T-helper 1 cell treated with Interleukin-12 subunit alpha and Interleukin-12 subunit beta and Interleukin-4 antibody, amounts not matched to agents 30 ng/mL and 1 ng/mL, for 36 hours (primary cell): ENCODE measurements at regions not wholly inside any gene's neighbourhood (a gene's known extent, or its start where the extent isn't known, plus 50 kb on each side); places are given as distances from the start of the nearest gene placed in this dataset.

Source experiments
- intact Hi-C: fragments of 100-400 bp; cut with micrococcal nuclease; formaldehyde crosslinking; loops from one replicate; pipeline ENCODE4 v1.15.1; 2024

GRCh38 chr21:18460979-18461378, 57.4 kb upstream of the TMPRSS15 start:
- intact Hi-C loops, result no loop called here

DNA sequence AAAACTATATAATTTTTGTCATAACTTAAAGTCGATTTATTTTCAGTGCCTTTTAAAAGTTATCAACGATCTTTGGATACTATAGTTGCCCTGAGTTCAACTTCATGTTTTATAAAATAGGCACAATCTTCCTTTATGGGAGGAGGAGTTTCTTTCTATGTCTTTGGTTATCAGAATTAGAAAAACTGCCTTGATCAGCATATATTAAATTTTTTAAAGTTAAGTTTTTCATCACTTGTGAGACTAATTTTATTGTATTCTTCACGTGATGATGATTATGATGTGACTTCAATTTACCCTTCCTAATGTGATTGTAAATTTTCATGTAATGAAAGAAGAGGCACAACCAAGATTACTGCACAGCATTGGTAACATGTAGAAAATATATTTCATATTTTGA, 58.2 kb upstream of the TMPRSS15 start:
- intact Hi-C loops, result no loop called here

DNA sequence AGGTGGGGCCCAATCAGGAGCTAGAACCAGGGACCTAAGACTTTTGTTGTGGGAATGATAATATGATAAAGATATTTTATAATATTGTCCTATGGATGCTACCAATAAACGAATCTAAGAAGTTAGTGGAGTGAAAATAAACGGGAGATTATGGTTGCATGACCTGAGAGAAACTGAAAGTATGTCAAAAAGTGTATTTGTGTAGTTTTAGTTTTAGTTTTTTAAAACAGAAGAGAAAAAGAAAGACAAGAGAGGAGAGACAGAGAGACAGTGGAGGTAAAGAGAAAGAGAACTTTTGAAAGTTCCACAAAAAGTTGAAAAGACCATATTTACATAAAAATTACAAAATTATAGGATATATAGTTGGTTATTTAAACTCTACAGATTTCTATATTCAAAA, 64.1 kb upstream of the TMPRSS15 start:
- intact Hi-C loops, result no loop called here

GRCh38 chr21:18468790-18469189, 65.2 kb upstream of the TMPRSS15 start:
- intact Hi-C loops, result no loop called here

- intact Hi-C loops, result no loop called here
Observed at GRCh38 chr21:18476639-18477038, 73.1 kb upstream of the TMPRSS15 start.

GRCh38 chr21:18477043-18477442, 73.5 kb upstream of the TMPRSS15 start:
- intact Hi-C loops, result no loop called here

DNA sequence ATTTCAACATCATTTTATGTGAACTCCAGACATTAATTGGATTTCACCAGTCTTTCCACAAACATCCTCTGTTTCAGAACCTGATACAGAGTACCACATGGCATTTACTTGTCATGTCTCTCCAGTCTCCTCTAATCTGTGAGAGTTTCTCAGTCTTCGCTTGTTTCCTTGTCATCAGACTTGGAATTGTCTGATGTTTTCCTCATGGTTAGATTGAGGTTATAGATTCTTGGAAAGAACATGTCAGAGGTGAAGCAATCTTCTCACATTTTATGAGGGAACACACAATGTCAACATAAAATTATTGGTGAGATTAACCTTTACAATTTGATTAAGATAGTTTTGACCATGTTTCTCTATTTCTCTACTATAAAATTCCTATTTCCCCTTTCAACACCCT, 74.9 kb upstream of the TMPRSS15 start:
- intact Hi-C loops, result no loop called here

DNA sequence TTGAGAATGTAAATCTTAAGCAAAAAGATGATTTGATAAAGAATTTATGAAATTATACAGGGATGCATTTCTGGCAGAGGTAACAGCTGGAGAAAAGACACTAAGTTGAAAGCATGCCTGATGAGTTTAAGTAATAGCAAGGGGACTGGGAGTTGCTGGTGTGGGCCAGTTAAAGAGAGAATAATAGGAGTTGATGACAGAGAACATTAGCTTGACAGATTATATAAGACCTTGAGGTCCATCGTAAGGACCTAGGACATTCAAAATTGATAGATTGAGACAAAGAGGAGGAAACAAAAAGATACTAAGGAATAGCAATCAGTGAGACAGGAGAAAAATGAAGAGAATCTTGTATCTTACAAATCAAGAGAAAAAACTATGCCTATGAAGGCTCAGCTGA, 84.7 kb upstream of the TMPRSS15 start:
- intact Hi-C loops, result no loop called here

DNA sequence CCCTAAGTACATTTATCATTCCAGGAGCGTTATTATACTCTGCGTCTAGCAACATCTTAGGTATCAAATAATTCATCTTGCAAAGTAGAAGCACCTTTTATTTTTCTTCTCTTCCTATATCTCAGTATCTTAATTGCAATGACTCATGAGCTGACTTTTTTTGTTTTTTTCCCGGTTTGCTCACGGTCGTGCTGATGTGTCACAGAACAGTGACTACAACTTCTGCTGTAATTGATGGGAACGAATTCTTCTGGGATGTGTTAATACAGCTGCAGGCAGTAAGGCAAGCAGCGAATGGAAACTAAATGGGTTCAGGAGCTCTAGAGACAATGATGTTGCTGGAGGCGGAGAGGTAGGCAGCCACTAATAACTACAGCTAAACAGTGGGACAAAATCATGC, 89.8 kb upstream of the TMPRSS15 start:
- intact Hi-C loops, result no loop called here

GRCh38 chr21:18495523-18495922, 91.9 kb upstream of the TMPRSS15 start:
- intact Hi-C loops, result no loop called here

GRCh38 chr21:18498431-18498830, 94.8 kb upstream of the TMPRSS15 start:
- intact Hi-C loops, result no loop called here

DNA sequence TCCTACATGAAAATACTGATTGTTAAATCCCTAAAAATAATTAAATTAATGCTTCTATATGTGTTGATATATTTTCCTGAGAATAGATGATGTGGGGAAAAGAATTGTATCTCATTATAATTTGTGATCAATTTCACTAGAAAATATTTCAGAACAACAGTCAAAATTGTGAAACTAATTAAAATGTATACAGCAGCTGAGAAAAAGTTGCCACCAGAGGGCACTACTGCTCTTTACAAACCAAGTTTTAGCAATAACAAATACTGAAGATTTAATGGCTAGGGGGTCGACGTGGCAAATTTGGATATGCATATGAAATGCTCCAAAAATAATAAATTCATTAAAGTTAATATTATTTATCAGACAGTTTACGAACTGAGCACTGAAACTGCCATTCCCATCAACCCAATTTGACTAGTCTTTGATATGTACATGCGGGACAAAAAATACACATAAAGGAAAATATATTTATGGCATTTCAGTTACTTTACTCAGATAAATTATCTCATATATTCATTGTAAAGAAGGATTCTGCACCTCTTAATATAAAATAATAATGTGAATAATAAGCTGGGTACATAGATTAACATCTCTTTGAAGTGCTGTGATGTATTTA, 96.3 kb upstream of the TMPRSS15 start:
- intact Hi-C loops, result no loop called here

- intact Hi-C loops, result loop anchor here (10.0 kb wide), 1 partner anchor 57 kb away; no protein-coding TSS in a partner anchor
Observed at GRCh38 chr21:18518054-18518481, 114.5 kb upstream of the TMPRSS15 start.

DNA sequence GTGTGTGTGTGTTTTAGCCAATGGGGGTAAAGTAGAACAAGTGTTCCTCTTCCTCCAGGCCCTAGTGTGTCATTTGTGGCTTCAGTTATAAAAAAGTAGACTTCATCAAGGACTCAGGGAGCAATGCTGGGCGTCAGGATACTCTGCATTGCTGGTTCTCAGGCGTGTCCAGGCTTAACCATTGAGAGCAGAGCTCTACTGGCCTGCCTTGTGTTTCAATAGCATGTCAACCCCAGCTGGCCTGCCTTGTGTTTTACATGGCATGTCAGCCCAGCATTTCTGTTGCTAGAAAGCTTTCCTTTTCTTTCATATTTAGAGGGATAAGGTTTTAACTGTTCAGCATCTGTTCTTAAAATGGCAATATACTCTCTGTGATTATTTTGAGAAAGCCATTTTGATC, 117.6 kb upstream of the TMPRSS15 start:
- intact Hi-C loops, result no loop called here

DNA sequence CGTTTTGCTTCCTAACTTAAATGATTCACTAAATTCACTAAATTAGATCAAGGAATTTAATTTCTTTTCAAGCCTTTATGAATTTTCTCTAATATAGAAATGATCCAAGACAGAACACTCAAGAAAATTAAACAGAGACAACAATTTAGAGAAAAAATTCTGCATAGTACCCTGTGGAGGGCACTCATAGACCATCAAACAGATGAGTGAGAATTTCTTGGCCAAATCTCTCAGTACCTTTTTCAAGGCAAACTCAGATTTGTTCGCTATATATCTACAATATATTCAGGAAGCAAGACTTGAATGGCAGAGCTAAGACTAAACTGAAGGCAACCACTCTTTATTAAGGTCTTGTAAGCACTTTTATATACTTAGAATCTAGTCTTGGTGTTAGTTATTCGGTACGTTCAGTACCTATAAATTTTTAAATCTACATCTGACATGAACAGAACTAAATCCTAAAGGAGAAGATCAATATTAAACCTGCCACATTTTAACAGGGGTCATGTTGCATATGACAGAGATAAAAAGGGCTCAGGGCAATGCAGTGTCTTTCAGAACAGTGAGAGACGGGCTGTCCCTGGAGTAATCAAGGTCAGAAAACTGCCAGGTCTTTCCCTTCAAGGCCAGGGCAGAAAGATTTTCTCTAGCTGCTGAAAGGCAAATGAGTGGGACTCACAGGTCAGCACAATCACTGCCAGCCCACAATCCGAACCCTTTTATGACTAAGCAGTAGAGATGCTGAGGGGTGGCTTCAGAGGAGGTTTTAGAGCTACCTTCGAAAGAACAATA, 118.8 kb upstream of the TMPRSS15 start:
- intact Hi-C loops, result no loop called here

DNA sequence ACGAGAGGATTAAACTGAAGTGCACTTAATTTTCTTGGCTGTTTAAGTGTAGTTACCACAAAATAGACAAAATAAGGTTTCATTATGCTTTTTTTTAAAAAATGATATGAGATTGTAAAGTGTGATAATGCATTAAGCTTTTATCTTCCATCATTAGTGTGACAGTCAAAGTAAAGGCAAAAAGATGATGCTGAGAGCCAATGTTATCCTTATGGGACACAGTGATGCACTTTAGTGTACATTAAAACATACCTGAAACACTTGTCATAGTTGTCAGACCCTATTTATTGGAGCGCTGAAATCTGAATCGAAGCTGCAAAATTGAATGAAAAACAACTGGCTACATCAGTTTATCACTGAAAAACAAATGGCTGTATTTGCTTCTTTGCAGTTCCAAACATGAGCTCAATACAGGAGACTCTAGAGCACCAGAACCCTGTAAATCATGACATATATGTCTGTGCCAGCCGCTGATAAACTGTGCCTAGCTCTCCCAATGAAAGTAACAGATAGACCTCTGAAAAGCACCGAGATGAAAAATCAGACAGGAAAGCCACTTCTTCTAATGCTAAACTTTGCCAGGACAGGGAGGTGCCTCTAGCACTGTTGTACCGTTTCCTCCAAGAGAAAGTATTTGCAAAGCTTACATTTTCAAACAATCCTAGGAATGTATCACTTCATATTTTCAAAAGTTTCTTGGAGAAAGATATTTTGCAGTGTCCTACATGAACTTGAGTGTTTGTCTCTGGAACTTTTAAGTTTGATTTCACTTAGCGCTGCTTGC, 120.7 kb upstream of the TMPRSS15 start:
- intact Hi-C loops, result no loop called here

DNA sequence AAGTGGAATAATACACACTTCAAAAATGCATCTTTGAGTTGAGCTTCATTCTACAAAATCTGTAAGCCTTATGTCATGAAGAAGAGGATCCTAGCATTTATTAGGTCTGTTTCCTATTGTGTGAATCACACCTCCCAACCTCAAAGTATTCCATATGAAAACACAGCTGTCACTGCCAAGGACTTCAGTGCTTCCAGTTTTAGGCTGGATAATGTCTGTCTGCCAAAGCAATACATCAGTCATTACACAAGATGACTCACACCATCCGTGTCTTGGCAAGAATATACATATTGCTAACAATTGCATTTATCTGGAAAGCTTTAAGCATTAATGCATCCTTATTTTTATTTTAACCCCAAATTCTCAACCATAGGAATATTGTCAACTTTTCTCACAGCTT, 125.7 kb upstream of the TMPRSS15 start:
- intact Hi-C loops, result no loop called here

- intact Hi-C loops, result no loop called here
Observed at GRCh38 chr21:18542081-18542480, 138.5 kb upstream of the TMPRSS15 start.

GRCh38 chr21:18545908-18546307, 142.3 kb upstream of the TMPRSS15 start:
- intact Hi-C loops, result no loop called here

DNA sequence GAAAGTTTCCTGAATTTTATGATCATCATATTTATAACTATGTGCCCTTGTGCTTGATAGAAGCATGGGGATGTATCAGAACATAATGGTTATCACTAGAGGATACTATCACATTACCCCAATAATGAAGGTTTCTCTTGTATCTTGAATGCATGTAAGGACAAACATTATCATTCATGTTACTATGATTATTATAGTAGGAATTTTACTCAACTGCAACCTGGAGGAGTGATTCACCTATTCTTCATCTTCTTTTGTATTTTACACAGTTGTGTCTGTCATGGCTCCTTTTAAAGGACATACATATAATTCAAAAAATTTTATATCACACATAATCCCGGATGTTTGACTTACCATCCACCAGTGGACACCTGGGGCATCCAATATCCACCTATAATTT, 143.8 kb upstream of the TMPRSS15 start:
- intact Hi-C loops, result no loop called here

GRCh38 chr21:18548249-18548648, 144.7 kb upstream of the TMPRSS15 start:
- intact Hi-C loops, result no loop called here

DNA sequence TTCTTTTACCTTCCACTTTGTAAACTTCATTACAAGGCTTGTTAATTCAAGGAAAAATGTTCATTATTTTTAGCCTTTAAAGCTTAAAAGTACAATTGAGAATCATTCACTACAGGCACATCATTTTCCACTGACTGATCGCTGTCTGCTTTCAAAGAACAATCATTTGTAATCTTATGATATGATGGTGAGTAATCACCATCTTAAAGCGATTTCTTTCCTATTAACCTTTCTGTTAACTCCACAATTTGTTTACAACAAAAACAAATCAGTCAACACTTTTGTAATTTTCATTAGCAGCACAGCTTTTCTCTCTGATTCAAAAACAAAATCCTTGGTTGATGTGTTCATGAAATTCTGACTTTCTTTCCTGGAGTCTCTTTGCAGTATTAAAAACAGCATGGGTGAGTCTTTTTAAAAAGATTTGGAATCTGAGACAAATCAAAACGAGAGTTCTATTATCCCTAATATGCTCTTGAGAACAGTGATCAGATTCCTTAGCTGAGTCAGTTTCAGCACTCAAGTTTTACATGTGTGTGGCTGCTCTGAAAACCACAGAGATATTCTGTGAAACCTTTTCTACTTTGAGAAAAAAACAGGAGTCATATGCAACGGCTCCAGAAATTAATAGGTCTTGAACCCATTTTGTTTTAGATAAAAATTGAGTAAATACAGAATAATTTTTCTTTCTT, 145.8 kb upstream of the TMPRSS15 start:
- intact Hi-C loops, result no loop called here
